DMS153 treated with DMSO at 0.1 percent for 48 hours (cell line): ENCODE measurements at regions not wholly inside any gene's neighbourhood (a gene's known extent, or its start where the extent isn't known, plus 50 kb on each side); places are given as distances from the start of the nearest gene placed in this dataset.
"Not testable (repeated sequence)": the region's sequence is repeated elsewhere in the genome, so short reads cannot be mapped to it uniquely, and the experiment has no call there.

Experiments used
- DNase-seq: peaks from one replicate; lab custom pipeline; 2025; ENCODE audit not compliant: unreplicated experiment; lab: John Stamatoyannopoulos, UW

GRCh38 chr4:65265526-65265925, 404.8 kb downstream of the EPHA5 start:
- no peak for DNase-seq

GRCh38 chr4:65259296-65259695, 411.0 kb downstream of the EPHA5 start:
- no peak for DNase-seq

GRCh38 chr4:65250916-65251315, 419.4 kb downstream of the EPHA5 start:
- DNase-seq: no peak

- DNase-seq: no peak
Observed at GRCh38 chr4:65249111-65249510, 421.2 kb downstream of the EPHA5 start.

DNA sequence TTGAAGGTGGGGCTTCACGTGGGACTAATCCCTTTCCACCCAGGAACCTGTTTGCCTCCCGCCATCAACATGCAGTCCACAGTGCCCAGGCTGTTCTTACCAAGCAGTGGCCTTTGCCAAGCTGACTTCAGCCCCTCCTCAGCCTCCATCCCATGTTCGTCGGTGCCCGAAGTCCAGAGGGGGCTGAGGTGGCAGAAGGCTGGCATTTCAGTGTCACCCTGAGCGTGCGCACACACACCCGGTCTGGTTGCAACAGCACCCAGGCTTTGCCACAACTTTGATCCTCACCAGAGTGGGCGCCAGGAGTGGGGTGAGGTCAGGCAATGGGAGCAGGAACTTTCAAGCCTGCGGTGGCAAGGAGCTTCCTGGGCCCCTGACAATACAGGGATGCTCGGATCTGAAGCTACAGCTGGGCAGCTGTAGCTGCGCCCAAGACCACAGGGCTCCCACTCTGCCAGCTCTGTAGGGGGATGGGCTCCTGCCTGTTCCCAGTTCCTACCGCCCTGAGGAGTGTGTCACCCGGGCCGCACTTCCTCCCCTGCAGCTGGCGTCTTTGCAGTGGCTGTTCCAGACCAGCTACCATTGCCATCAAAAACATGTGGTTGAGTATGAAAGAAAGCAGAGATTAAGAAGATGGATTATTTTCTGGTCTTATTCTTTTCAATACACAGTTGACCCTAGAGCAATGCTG, 428.0 kb downstream of the EPHA5 start:
- DNase-seq: no peak

DNA sequence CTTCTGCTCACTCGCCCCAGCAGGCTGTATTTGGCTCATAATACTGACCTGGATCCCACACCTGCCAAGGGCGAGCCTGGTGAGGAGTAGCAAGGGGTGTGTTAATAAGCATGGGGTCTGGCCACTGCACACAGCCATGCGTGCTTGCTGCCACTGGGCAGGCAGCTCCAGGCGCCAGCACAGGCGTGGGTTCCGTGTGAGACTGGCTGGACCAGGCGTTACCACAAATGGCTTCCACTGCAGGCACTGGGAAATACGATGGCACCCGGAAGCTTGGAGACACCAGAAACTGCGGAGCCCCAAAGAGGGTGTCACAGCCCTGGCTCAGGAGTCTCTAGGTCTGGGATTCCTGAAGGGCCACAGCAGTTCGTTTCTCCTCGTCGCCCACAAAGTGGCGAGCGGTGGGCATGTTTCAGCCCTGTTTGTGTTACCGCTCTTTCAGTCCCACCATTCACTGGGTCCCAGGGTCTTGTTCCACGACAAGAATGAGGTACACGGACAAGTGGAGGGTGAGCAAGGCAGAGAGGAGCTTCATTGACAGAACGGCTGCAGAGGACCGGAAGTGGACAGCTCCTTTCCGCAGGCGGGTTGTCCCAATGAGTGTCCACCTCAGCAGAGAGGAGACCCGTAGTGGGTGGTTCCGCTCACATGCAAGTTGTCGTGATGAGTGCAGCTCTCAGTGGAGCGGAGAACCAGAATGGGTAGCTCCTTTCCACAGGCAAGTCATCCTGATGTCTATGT, 428.9 kb downstream of the EPHA5 start:
- no peak for DNase-seq

- DNase-seq: no peak
Observed at GRCh38 chr4:65234061-65234460, 436.2 kb downstream of the EPHA5 start.

DNA sequence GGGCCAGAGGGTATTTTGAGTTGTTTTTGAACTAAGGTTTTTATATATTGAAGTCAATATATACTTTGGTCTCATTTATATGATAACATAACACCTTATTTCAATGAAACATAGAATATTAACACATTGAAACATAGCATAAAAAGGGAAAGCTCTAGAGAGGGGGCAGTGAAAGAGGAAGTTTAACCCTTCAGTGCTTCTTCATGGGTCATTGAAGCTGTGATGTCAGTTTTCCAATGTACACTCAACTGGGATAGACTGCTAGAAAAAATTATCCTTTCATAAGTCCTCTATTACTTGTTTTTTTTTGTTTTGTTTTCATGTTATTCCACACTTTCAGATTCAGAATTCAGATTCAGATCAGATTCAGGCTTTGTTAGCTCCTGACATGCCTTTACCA, 442.7 kb downstream of the EPHA5 start:
- no peak for DNase-seq

DNA sequence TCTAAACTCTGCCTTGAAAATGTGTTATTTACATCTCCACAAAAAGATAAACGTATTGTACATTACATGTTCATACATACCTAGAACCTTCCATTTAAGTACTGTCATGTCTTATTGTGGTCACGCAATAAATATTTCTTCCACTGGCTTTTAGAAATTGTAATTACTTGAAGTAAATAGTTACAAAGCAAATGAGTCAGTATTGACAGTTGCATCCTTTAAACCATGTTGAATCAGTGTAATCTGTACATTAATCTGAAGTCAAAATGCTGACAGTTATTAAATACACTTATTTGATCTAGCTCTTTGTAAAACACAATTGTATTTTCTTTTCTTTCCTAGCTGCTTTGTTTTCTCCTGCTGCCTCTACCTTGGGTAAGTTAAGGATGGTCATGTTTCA, 446.7 kb downstream of the EPHA5 start:
- no peak for DNase-seq

GRCh38 chr4:65223074-65223473, 447.2 kb downstream of the EPHA5 start:
- DNase-seq: not testable (repeated sequence)

DNA sequence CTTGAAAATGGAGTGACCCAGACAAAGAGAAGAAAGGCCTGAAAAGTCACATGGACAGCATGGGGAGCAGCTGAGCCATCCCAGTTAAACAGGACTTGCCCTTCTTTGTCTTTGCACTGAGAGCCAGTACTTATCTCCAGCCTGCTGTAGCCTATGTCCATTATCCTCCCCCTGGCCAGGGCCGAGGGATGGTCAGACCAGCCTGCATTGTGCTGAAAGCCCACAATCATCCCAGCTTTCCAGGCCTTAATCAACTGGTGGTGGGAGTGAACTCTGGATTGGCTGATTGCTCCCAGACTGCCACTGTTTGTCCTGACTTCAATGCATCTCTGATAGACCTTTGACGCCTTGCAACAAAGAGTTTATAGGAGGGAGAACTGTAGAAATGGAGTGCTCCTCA, 453.1 kb downstream of the EPHA5 start:
- no peak for DNase-seq

DNA sequence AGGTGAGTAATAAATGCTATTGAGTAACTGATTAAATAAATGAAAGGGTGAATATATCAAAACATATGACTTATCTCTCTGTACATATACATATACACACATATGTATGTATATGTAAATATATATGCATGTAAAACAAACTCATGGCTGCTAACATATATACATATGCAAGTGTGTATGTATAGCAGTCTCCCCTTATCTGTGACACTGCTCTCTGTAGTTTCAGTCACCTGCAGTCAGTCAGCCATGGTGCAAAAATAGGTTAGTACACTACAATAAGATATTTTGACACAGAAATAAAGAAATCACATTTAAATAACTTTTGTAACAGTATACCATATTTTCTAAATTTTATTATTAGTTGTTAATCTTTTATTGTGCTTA, 467.4 kb downstream of the EPHA5 start:
- DNase-seq: no peak

GRCh38 chr4:65202165-65202852, 468.0 kb downstream of the EPHA5 start:
- no peak for DNase-seq

DNA sequence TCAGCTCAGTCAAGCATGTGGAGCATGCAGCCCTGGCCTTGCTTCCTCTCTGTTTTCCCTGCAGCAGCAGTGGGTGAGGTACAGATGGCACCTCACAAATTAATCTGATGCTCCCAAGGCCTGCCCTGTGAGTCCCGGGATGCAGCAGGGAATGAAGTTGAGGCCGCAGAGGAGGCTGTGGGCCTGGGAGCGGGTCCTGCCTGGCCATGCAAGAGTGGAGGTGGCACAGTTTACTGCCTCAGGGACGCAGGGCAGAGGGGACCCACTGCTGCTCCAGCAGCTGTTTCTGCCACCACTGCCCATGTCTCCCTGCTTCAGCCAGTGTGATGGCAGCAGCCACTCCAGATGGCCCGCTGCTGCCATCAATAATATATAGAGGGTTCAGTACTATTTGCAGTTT, 474.6 kb downstream of the EPHA5 start:
- no peak for DNase-seq

DNA sequence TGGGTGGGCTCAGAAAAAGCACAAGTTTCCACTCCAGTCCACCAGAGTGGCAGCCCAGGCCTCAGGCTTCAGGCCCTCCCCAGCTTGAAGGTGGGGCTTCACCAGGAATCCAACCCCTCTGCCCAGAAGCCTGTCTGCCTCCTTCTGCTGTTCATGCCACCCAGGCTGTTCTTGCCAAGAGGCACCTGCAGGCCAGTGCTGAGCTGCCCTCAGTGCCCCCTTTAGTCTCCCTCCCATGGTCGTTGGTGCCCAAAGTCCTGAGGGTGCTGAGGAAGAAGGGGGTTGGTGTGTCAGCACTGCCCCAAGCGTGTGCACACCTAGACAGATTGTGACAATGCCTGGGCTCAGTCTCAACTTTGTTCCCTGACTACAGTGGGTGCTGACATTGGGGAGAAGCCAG, 475.3 kb downstream of the EPHA5 start:
- DNase-seq: no peak

- DNase-seq: no peak
Observed at GRCh38 chr4:65193985-65194384, 476.3 kb downstream of the EPHA5 start.

DNA sequence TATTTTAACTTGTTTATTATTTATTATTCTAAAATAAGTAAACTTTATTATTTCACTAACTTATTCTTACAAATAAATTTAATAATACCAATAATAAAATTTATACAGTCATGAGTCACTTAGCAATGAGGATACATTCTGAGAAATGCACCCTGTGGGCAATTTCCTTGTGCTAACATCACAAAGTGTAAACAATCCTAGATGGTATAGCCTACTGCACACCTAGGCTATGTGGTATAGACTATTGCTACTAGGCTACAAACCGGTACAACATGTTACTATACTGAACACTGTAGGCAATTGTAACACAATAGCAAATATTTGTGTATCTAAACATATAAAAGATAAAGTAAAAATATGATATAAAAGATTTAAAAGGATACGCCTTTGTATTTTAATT, 479.5 kb downstream of the EPHA5 start:
- no peak for DNase-seq

GRCh38 chr4:65175585-65175984, 494.7 kb downstream of the EPHA5 start:
- no peak for DNase-seq

GRCh38 chr4:65170768-65171514, 499.3 kb downstream of the EPHA5 start:
- DNase-seq: no peak

DNA sequence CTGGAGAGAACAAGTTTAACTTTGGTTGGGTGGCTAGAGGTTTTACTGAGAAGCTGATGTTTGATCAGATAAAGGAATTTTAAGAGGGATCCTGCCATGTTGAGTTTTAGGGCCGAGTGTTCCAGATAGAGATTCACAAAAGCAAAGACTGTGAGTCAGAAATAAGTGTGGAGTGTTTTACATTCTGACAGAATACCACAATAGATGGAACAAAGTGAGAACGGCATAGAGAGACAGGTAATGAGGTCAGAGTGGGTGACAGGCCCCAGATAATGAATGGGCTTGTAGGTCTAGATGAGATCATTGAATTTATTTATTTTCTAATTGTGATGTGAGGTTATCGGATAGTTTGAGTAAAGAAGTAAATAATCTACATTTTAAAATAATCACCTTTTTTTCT, 502.6 kb downstream of the EPHA5 start:
- DNase-seq: no peak

DNA sequence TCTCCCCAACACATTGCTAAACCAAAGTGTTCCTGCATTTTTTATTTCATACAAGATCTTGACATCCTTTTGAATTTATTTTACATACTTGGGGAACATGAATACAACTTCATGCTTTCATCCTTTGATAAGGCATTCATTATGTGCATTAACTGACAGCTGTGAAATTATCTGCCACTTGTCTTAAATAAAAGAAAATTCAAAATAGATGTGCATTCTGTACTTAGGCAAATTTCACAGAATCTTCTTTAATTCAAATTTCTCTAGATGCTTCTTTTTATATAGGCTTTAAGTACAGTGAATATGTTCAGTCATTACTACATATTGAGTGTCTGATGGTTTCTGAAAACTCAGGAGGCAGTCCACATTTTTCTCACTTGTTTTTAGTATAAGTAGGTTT, 518.1 kb downstream of the EPHA5 start:
- no peak for DNase-seq

GRCh38 chr4:65139998-65140397, 530.3 kb downstream of the EPHA5 start:
- no peak for DNase-seq
